Cardiac fibroblast (primary cell): ENCODE measurements at regions not wholly inside any gene's neighbourhood (a gene's known extent, or its start where the extent isn't known, plus 50 kb on each side); places are given as distances from the start of the nearest gene placed in this dataset.
A peak's percentile ranks its signal among the peaks of the same experiment; 100 is the strongest.

Source experiments
- DNase-seq, 2 donors: peaks; one replicate each; pipeline versions ENCODE4 v3.0.0 to v3.0.0-alpha.2; 2010; ENCODE audit warnings: low read depth in 2 of 2
- H3K4me3 ChIP-seq, 2 donors: replicated peaks in 1 of 2; 1 replicate in 1 of 2; 2 replicates in 1 of 2; pipeline ENCODE4 v1.5.1; 2011; ENCODE audit warnings: low read depth in 2 of 2, low read length in 2 of 2, mild to moderate bottlenecking in 2 of 2, moderate library complexity in 1 of 2
- TF ChIP-seq, protein P1 (sequence below): IDR thresholded peaks from one replicate; pipeline ENCODE4 v1.5.1; 2011; ENCODE audit warnings: low read depth, mild to moderate bottlenecking, low read length, inconsistent platforms

DNA sequence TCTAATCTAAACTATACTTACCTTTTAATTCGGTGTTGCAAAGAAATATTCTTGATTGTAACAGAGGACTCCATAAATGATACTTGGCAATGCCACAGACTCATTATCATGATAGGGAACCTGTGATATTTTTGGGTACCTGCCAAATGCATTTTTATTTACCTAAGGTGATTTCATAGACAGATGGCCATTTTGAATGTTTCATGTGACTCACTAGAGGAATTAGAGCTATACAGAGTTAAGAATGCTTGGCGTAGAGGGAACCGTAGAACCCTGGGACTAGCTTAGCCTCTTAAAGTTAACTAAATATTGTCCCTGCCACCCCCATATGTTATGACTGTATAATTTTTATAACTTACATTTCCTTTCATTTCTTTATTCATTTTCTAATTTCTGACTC lies 136.1 kb downstream of the DISP1 start:
- TF ChIP-seq, protein P1, sequence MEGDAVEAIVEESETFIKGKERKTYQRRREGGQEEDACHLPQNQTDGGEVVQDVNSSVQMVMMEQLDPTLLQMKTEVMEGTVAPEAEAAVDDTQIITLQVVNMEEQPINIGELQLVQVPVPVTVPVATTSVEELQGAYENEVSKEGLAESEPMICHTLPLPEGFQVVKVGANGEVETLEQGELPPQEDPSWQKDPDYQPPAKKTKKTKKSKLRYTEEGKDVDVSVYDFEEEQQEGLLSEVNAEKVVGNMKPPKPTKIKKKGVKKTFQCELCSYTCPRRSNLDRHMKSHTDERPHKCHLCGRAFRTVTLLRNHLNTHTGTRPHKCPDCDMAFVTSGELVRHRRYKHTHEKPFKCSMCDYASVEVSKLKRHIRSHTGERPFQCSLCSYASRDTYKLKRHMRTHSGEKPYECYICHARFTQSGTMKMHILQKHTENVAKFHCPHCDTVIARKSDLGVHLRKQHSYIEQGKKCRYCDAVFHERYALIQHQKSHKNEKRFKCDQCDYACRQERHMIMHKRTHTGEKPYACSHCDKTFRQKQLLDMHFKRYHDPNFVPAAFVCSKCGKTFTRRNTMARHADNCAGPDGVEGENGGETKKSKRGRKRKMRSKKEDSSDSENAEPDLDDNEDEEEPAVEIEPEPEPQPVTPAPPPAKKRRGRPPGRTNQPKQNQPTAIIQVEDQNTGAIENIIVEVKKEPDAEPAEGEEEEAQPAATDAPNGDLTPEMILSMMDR, result no peak
- H3K4me3 ChIP-seq, result no peak overlapping the region
- peak in 1 of 2 donors; percentile 21 for DNase-seq

DNA sequence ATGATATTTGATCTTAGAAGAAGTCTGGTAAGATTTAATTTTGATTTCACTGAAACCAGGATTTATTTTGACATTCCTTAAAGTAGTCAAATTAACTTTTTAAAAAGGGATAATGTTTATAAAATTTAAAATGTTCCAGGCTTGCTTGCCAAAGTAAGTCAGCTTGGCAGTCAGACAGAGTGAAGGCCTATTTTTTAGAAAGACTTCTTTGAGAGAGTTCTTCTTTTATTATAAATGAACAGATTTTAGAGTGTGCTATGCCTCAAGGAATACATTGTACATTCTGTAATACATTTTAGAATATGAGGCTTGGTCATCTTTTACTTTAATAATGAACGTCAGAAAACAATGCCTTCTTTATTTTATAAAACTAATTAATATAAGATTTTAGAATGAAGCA lies 138.7 kb downstream of the DISP1 start:
- DNase-seq, result no peak
- TF ChIP-seq, protein P1, result no peak
- no peak overlapping the region for H3K4me3 ChIP-seq

DNA sequence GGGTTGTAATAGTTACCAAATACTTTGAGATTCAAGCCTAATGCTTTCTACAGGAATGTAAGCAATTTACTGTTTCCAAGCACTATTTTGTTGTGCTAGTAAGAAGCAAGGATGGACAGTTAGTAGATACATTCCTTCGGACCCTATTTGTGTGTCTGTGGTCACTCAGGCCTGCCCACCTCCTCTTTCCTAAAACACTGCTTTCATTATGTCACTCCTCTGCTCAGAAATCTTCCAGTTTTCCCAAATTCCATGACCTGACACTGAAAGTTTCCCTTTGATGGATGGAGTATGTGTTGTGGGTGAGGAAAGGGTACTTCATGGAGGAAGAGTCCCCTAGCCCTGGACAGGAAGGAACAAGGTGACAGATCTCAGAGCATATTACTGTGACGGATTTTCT lies 141.1 kb downstream of the DISP1 start:
- no peak overlapping the region for H3K4me3 ChIP-seq
- DNase-seq, result no peak
- TF ChIP-seq, protein P1, result no peak

DNA sequence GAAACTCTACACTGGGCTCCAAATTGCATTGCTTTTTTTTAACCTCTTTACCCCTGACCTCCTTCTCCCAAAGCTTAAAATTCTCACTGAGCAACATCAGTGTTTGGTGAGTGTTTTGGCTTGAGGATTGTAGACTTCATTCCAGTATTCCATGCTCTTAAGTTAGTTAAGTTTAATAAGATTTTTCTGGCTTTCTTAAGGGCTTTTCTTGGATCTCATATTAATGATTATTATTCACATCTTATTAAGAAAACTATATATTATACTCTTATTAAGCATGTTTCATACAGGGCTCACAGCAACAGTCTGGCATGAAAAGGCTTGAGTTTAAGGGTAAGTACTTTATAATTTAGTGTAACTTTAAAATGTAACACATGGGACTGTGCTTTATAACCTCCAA lies 141.8 kb downstream of the DISP1 start:
- H3K4me3 ChIP-seq, result no peak overlapping the region
- TF ChIP-seq, protein P1, result no peak

DNA sequence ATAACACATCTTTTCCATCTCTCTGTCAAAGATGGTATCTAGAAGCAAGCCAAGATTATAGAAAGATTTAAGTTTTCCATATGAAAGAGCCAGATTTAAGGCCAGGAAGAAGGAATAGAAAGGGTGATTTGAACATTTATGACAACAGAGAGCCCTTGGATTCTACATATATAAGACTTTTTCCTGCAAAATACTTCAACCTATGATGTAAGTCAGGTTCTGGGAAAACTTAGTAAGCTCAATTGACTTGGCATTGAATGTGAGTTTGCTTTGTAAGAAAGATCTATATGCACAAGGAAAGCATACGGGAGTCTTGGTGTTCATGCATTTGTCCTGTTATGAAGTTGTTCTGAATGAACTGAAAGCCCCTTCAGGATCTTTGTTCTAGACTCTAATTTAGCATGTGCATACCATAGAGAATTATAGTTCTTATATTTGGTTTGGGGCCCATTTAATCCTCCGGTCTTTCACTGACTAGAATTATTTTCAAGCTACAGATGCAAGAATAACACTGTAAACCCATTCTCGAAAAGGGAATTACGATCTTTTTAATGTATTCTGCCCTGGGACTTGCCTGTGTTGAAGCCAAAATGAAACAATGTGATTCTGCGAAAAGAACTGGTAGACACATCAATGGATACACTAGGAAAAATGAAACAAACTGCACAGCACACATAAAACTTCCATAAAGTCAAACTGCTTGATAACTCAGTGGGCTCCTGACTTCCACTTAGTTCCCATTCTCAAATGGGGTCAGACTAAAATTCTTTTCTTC lies 152.8 kb downstream of the DISP1 start:
- TF ChIP-seq, protein P1, result no peak
- no peak overlapping the region for H3K4me3 ChIP-seq
- DNase-seq, result no peak

More for the DNA sequence above, 141.8 kb downstream of the DISP1 start:
- no peak for DNase-seq

DNA sequence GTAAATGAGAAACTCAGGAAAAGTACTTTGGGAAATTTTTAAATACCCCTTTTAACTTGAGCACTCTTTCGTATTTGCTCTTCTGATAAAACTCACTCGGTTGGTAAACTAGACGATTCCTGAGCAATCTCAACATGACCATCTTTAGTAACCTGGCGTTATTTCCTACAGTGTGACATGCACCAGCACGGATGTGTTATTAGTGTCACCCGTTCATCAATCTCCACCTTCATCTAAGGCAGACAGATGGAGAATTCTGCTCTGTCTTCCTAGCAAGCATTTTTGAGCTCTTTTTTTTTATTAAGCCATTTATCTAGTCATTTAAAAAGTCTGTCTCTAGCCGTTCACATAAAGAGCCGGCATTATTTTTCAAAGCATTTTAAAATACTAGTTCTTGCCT lies 155.2 kb downstream of the DISP1 start:
- DNase-seq, result no peak
- no peak overlapping the region for H3K4me3 ChIP-seq
- TF ChIP-seq, protein P1, result no peak

DNA sequence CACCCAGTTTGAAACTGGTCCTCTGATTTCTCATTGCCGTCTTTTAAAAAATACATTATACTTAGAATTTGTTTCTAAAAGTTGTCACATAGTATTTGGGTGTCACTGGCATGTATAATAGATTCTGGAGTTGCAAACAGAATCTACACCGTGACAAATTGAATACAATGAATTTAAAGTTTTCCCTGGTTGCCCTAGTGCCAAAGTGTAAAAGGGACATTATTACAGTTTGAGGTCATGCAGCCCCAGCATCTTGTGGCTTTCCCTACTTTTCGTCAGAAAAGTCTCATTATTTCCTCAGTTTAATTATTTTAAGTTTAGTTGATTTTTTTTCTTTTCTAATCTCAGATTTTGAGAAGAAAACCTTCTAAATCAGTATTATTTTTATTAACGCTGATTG lies 155.9 kb downstream of the DISP1 start:
- DNase-seq, result no peak
- H3K4me3 ChIP-seq, result no peak overlapping the region
- TF ChIP-seq, protein P1, result no peak
